IMR-90 (cell line): ENCODE measurements at regions not wholly inside any gene's neighbourhood (a gene's known extent, or its start where the extent isn't known, plus 50 kb on each side); places are given as distances from the start of the nearest gene placed in this dataset.

Source experiments
- ATAC-seq: fragments of 200-7000 bp; cut with Tn5 transposase; 2 replicates; pipeline ENCODE4 v1.9.1; 2020; ENCODE audit warnings: low read depth, mild to moderate bottlenecking, moderate library complexity
- BruUV-seq: library from RNA; stranded (reverse); fragments of 400-500 nt; replicated peaks from 2 replicates; lab custom pipeline; 2021; lab: Mats Ljungman, UMichigan
- CTCF ChIA-PET: fragments of 300-600 bp; formaldehyde crosslinking; extraction: SDS; loops from one replicate; lab custom pipeline; 2021; ENCODE audit warnings: antibody characterized with exemption; lab: Yijun Ruan, JAX
- POLR2A ChIA-PET: fragments of 300-600 bp; sonication (Branson Sonifier 250); formaldehyde crosslinking; loops from one replicate; lab custom pipeline; 2022; ENCODE audit warnings: antibody characterized with exemption; ENCODE audit not compliant: unreplicated experiment; lab: Charles Lee
- DNase-seq: peaks from one replicate; pipeline ENCODE4 v3.0.0; 2013
- H2AFZ ChIP-seq: replicated peaks from 2 replicates; pipeline ENCODE3; 2013; ENCODE audit warnings: low read length, mild to moderate bottlenecking; ENCODE audit not compliant: poor library complexity
- H2AK5ac ChIP-seq: 2 replicates; pipeline ENCODE4 v1.6.1; 2013; ENCODE audit warnings: low read depth, low read length, inconsistent platforms
- H2AK9ac ChIP-seq: replicated peaks from 2 replicates; pipeline ENCODE3; 2013; ENCODE audit warnings: mild to moderate bottlenecking, low read depth, low read length, moderate library complexity; ENCODE audit not compliant: poor library complexity
- H2BK120ac ChIP-seq: 2 replicates; pipeline ENCODE4 v1.6.1; 2013; ENCODE audit warnings: low read depth, low read length, inconsistent platforms
- H2BK15ac ChIP-seq: 3 replicates; pipeline ENCODE4 v1.6.1; 2013; ENCODE audit warnings: low read depth, low read length, inconsistent platforms
- H2BK20ac ChIP-seq: 2 replicates; pipeline ENCODE4 v1.6.1; 2013; ENCODE audit warnings: low read depth, mild to moderate bottlenecking, inconsistent platforms, low read length, moderate library complexity
- H2BK5ac ChIP-seq: 2 replicates; pipeline ENCODE4 v1.6.1; 2013; ENCODE audit warnings: mild to moderate bottlenecking, low read depth, low read length, inconsistent platforms; ENCODE audit not compliant: poor library complexity, severe bottlenecking
- H3K14ac ChIP-seq: replicated peaks from 2 replicates; pipeline ENCODE4 v1.6.1; 2013; ENCODE audit warnings: low read depth, low read length, inconsistent platforms
- H3K18ac ChIP-seq: 2 replicates; pipeline ENCODE4 v1.6.1; 2013; ENCODE audit warnings: low read depth, low read length, control low read depth
- H3K23ac ChIP-seq: 2 replicates; pipeline ENCODE4 v1.6.1; 2013; ENCODE audit warnings: low read depth, low read length, inconsistent platforms
- H3K27ac ChIP-seq: 2 replicates; pipeline ENCODE4 v1.5.1; 2013; ENCODE audit warnings: mild to moderate bottlenecking, control low read depth, low read length; ENCODE audit not compliant: insufficient read depth
- H3K27me3 ChIP-seq: 2 replicates; pipeline ENCODE4 v1.6.1; 2013; ENCODE audit warnings: low read length; ENCODE audit not compliant: control insufficient read depth, insufficient read depth
- H3K36me3 ChIP-seq: 2 replicates; pipeline ENCODE4 v1.6.1; 2013; ENCODE audit warnings: low read length, mixed read lengths; ENCODE audit not compliant: control insufficient read depth, insufficient read depth
- H3K4ac ChIP-seq: 2 replicates; pipeline ENCODE4 v1.6.1; 2013; ENCODE audit warnings: low read depth, low read length, inconsistent platforms
- H3K4me1 ChIP-seq: 2 replicates; pipeline ENCODE4 v1.6.1; 2013; ENCODE audit warnings: low read length, mixed read lengths; ENCODE audit not compliant: control insufficient read depth, insufficient read depth
- H3K4me2 ChIP-seq: 2 replicates; pipeline ENCODE4 v1.6.1; 2013; ENCODE audit warnings: low read depth, mild to moderate bottlenecking, control low read depth, low read length, moderate library complexity
- H3K4me3 ChIP-seq: 2 replicates; pipeline ENCODE4 v1.5.1; 2013; ENCODE audit warnings: low read depth, mild to moderate bottlenecking, control low read depth, low read length, moderate library complexity; ENCODE audit not compliant: insufficient read depth
- H3K56ac ChIP-seq: 2 replicates; pipeline ENCODE4 v1.6.1; 2013; ENCODE audit warnings: low read length, inconsistent platforms; ENCODE audit not compliant: insufficient read depth; ENCODE audit errors: extremely low read depth
- H3K79me1 ChIP-seq, 2 experiments: 2 replicates each; pipeline ENCODE4 v1.6.1; 2013; ENCODE audit warnings: low read length in 2 of 2, inconsistent platforms in 1 of 2, low read depth in 1 of 2
- H3K9ac ChIP-seq: 2 replicates; pipeline ENCODE4 v1.6.1; 2013; ENCODE audit warnings: low read depth, low read length, control low read depth
- H3K9me1 ChIP-seq: 2 replicates; pipeline ENCODE4 v1.6.1; 2013; ENCODE audit warnings: low read length, inconsistent platforms; ENCODE audit not compliant: insufficient read depth
- H3K9me3 ChIP-seq: 2 replicates; pipeline ENCODE4 v1.6.1; 2013; ENCODE audit warnings: low read length; ENCODE audit not compliant: control insufficient read depth, insufficient read depth
- H4K20me1 ChIP-seq: 2 replicates; pipeline ENCODE4 v1.6.1; 2013; ENCODE audit warnings: low read length, inconsistent platforms; ENCODE audit not compliant: insufficient read depth
- H4K5ac ChIP-seq: 2 replicates; pipeline ENCODE4 v1.6.1; 2013; ENCODE audit warnings: mild to moderate bottlenecking, low read depth, low read length, control low read depth
- H4K8ac ChIP-seq, 2 experiments: 2 replicates each; pipeline ENCODE4 v1.6.1; 2013; ENCODE audit warnings: low read depth in 2 of 2, low read length in 2 of 2, control low read depth in 1 of 2, inconsistent platforms in 1 of 2
- H4K91ac ChIP-seq: 2 replicates; pipeline ENCODE4 v1.6.1; 2013; ENCODE audit warnings: low read depth, low read length, inconsistent platforms; ENCODE audit not compliant: insufficient read depth
- BHLHE40 ChIP-seq: fragments of 150-350 bp; IDR thresholded peaks from 2 replicates; pipeline ENCODE4 v1.6.1; 2016; ENCODE audit warnings: mild to moderate bottlenecking, low read depth, low read length
- CHD1 ChIP-seq: IDR thresholded peaks from 2 replicates; pipeline ENCODE4 v1.6.1; 2012; ENCODE audit warnings: low read depth, low read length, improper control_type of control experiment
- MAFK ChIP-seq: IDR thresholded peaks from 2 replicates; pipeline ENCODE4 v1.6.1; 2012; ENCODE audit warnings: low read depth, low read length, improper control_type of control experiment
- MAZ ChIP-seq: IDR thresholded peaks from 2 replicates; pipeline ENCODE4 v1.6.1; 2012; ENCODE audit warnings: low read depth, mild to moderate bottlenecking, low read length, improper control_type of control experiment, moderate library complexity, borderline replicate concordance
- MXI1 ChIP-seq: IDR thresholded peaks from 2 replicates; pipeline ENCODE4 v1.6.1; 2012; ENCODE audit warnings: low read depth, mild to moderate bottlenecking, low read length, moderate library complexity, borderline replicate concordance
- NFE2L2 ChIP-seq: fragments of 150-350 bp; IDR thresholded peaks from 2 replicates; pipeline ENCODE4 v1.6.1; 2016; ENCODE audit warnings: low read depth, mild to moderate bottlenecking, low read length
- POLR2A ChIP-seq: IDR thresholded peaks from 2 replicates; pipeline ENCODE4 v1.6.1; 2012; ENCODE audit warnings: mild to moderate bottlenecking, low read depth, low read length
- RCOR1 ChIP-seq: IDR thresholded peaks from 2 replicates; pipeline ENCODE4 v1.6.1; 2012; ENCODE audit warnings: mild to moderate bottlenecking, low read length, improper control_type of control experiment; ENCODE audit not compliant: insufficient replicate concordance
- RFX5 ChIP-seq: IDR thresholded peaks from 2 replicates; pipeline ENCODE4 v1.8.0; 2012; ENCODE audit warnings: low read depth, mild to moderate bottlenecking, low read length, moderate library complexity
- SMC3 ChIP-seq: fragments of 150-350 bp; IDR thresholded peaks from 2 replicates; pipeline ENCODE4 v1.6.1; 2016; ENCODE audit warnings: low read depth, mild to moderate bottlenecking, antibody characterized with exemption, low read length, moderate library complexity
- WGBS, 2 experiments: methylation state at CpG; one replicate each; pipeline versions ENCODE4 v1.1.5 to v1.1.7; 2013; ENCODE audit warnings: missing lambda C conversion rate in 2 of 2; ENCODE audit not compliant: insufficient read length in 1 of 2; ENCODE audit errors: extremely low coverage in 2 of 2; 5-methylcytosine and 5-hydroxymethylcytosine counted together
- dilution Hi-C: fragments of 300-500 bp; cut with HindIII; formaldehyde crosslinking; loops from one replicate; pipeline ENCODE4 v1.14.3; 2018; ENCODE audit warnings: low sequenced_read_pairs; ENCODE audit not compliant: unreplicated experiment
- in situ Hi-C: fragments of 300-500 bp; cut with MboI; formaldehyde crosslinking; loops from 3 replicates; pipeline ENCODE4 v1.14.3; 2019; ENCODE audit warnings: low sequenced_read_pairs, inconsistent platforms, mixed read lengths
- intact Hi-C: fragments of 100-400 bp; cut with micrococcal nuclease; formaldehyde crosslinking; loops from 2 replicates; pipeline ENCODE4 v1.10.0; 2022
- TF ChIP-seq, protein P1 (sequence below): fragments of 150-350 bp; IDR thresholded peaks from 2 replicates; pipeline ENCODE4 v1.6.1; 2016; ENCODE audit warnings: low read depth, mild to moderate bottlenecking, low read length, moderate library complexity, borderline replicate concordance
- TF ChIP-seq, protein P2 (sequence below): conservative IDR thresholded peaks from 2 replicates; pipeline ENCODE4 v1.5.1; 2012; ENCODE audit warnings: mild to moderate bottlenecking, low read depth, low read length, improper control_type of control experiment

DNA sequence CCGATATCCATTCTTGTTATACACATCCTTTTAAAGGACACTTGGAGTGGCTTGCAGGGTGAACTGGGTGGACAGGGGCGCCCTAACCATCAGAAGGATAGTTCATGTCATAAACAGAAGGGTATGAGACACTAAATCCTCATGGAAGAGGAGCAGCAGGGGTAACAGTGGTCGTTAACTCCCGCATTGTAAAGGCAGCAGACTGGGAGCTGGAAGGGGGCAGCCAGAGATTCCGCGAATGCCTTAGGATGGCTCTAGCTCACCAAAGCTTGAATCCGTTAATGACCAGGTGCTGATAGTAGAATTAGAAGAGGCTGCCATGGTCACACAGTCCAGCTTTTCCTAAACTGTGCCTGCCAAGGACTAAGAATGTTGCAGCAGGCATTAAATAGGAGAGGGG, 85.2 kb upstream of the ANKRD34C start:
- no peak overlapping the region for H3K23ac ChIP-seq
- TF ChIP-seq, protein P1, sequence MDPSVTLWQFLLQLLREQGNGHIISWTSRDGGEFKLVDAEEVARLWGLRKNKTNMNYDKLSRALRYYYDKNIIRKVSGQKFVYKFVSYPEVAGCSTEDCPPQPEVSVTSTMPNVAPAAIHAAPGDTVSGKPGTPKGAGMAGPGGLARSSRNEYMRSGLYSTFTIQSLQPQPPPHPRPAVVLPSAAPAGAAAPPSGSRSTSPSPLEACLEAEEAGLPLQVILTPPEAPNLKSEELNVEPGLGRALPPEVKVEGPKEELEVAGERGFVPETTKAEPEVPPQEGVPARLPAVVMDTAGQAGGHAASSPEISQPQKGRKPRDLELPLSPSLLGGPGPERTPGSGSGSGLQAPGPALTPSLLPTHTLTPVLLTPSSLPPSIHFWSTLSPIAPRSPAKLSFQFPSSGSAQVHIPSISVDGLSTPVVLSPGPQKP = no peak
- TF ChIP-seq NFE2L2 = no peak
- TF ChIP-seq CHD1 = no peak
- TF ChIP-seq POLR2A = no peak
- TF ChIP-seq SMC3 = no peak
- TF ChIP-seq RFX5 = no peak
- TF ChIP-seq MAFK = no peak
- no peak for TF ChIP-seq MXI1
- TF ChIP-seq BHLHE40 = no peak
- no peak for TF ChIP-seq RCOR1
- TF ChIP-seq MAZ = no peak
- TF ChIP-seq, protein P2, sequence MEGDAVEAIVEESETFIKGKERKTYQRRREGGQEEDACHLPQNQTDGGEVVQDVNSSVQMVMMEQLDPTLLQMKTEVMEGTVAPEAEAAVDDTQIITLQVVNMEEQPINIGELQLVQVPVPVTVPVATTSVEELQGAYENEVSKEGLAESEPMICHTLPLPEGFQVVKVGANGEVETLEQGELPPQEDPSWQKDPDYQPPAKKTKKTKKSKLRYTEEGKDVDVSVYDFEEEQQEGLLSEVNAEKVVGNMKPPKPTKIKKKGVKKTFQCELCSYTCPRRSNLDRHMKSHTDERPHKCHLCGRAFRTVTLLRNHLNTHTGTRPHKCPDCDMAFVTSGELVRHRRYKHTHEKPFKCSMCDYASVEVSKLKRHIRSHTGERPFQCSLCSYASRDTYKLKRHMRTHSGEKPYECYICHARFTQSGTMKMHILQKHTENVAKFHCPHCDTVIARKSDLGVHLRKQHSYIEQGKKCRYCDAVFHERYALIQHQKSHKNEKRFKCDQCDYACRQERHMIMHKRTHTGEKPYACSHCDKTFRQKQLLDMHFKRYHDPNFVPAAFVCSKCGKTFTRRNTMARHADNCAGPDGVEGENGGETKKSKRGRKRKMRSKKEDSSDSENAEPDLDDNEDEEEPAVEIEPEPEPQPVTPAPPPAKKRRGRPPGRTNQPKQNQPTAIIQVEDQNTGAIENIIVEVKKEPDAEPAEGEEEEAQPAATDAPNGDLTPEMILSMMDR = no peak
- ChIA-PET POLR2A (no interaction called here), CTCF (no interaction called here)
- intact Hi-C loops (no loop called here), dilution Hi-C loops (no loop called here), in situ Hi-C loops (no loop called here)
- no peak overlapping the region for H4K8ac ChIP-seq
- H3K27me3 ChIP-seq = peaks cover 16% of the 10 kb centered on the region
- H2AFZ ChIP-seq = no peak overlapping the region
- no peaks in the 10 kb centered on the region; the same call in 1 of the 2 replicates for H3K9me3 ChIP-seq
- H3K4ac ChIP-seq = no peak overlapping the region
- WGBS, 2 experiments = 60% methylated on average over 2 of the region's 7 CpGs; no CpG with 5 or more reads in 1 of the 2 experiments
- no peak overlapping the region for H3K14ac ChIP-seq
- DNase-seq (no peak), ATAC-seq (no peak)
- H4K91ac ChIP-seq = no peak overlapping the region
- H4K20me1 ChIP-seq = no peaks in the 10 kb centered on the region
- H3K4me2 ChIP-seq = no peak overlapping the region
- no peaks in the 10 kb centered on the region for H3K36me3 ChIP-seq
- H3K18ac ChIP-seq = no peak overlapping the region
- no peak overlapping the region for H2BK15ac ChIP-seq
- no peak overlapping the region for H2AK5ac ChIP-seq
- no peak overlapping the region for H4K5ac ChIP-seq
- no peak overlapping the region for H3K56ac ChIP-seq
- H3K4me3 ChIP-seq = no peak overlapping the region
- H2AK9ac ChIP-seq = no peak overlapping the region
- H3K79me1 ChIP-seq = no peaks in the 10 kb centered on the region
- H2BK120ac ChIP-seq = no peak overlapping the region
- H3K4me1 ChIP-seq = no peaks in the 10 kb centered on the region
- H2BK5ac ChIP-seq = no peak overlapping the region
- H3K9me1 ChIP-seq = no peaks in the 10 kb centered on the region
- H3K9ac ChIP-seq = no peak overlapping the region
- H3K27ac ChIP-seq = no peak overlapping the region
- no TSS peak for BruUV-seq
- no peak overlapping the region for H2BK20ac ChIP-seq
